ENCODE measurements at regions not wholly inside any gene's neighbourhood (a gene's known extent, or its start where the extent isn't known, plus 50 kb on each side); places are given as distances from the start of the nearest gene placed in this dataset.
A peak's percentile ranks its signal among the peaks of the same experiment; 100 is the strongest.

DNA sequence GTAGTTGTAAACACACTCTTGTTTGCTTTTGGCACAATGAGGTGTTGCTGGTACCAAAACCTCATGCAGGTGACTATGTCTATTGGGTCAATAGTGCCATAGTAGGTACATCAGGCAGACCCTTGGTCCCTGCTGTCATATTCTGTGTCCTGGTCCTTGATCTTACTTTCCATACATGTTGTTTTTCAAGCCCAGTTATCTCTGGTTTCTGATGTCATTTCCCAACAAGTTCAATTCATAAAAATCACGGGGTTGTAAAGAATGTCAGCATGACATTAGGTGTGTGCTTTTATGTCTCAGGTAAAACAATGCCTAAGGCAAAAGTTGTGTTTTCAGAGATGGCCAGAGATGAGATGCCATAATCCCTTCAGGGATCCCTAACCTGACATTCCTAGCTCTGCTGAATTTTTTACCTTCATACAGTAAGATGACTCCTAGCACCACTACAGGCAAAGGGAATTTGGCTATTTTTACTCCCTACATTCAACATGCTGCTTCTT is 390.3 kb upstream of the PKN2 start:
- H3K27ac ChIP-seq = no peak overlapping the region
- TF ChIP-seq, protein P1, sequence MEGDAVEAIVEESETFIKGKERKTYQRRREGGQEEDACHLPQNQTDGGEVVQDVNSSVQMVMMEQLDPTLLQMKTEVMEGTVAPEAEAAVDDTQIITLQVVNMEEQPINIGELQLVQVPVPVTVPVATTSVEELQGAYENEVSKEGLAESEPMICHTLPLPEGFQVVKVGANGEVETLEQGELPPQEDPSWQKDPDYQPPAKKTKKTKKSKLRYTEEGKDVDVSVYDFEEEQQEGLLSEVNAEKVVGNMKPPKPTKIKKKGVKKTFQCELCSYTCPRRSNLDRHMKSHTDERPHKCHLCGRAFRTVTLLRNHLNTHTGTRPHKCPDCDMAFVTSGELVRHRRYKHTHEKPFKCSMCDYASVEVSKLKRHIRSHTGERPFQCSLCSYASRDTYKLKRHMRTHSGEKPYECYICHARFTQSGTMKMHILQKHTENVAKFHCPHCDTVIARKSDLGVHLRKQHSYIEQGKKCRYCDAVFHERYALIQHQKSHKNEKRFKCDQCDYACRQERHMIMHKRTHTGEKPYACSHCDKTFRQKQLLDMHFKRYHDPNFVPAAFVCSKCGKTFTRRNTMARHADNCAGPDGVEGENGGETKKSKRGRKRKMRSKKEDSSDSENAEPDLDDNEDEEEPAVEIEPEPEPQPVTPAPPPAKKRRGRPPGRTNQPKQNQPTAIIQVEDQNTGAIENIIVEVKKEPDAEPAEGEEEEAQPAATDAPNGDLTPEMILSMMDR (IDR thresholded peaks at IDR 0.05) = no peak
- TF ChIP-seq ZFX (IDR thresholded peaks at IDR 0.05; ENCODE audit: borderline replicate concordance) = no peak

- H3K27ac ChIP-seq = no peak overlapping the region
- TF ChIP-seq ZFX (IDR thresholded peaks at IDR 0.05; ENCODE audit: borderline replicate concordance) = no peak
- TF ChIP-seq, protein P1 (IDR thresholded peaks at IDR 0.05) = no peak
These were observed 387.8 kb upstream of the PKN2 start for GRCh38 chr1:88296227-88296626.

- TF ChIP-seq, protein P1 (IDR thresholded peaks at IDR 0.05) = no peak
- H3K27ac ChIP-seq = no peak overlapping the region
These were observed 387.4 kb upstream of the PKN2 start for GRCh38 chr1:88296642-88297041.

GRCh38 chr1:88298506-88298905 is 385.6 kb upstream of the PKN2 start:
- TF ChIP-seq ZFX (IDR thresholded peaks at IDR 0.05; ENCODE audit: borderline replicate concordance) = no peak
- TF ChIP-seq, protein P1 (IDR thresholded peaks at IDR 0.05) = no peak
- H3K27ac ChIP-seq = no peak overlapping the region

GRCh38 chr1:88300752-88301263 is 383.3 kb upstream of the PKN2 start:
- TF ChIP-seq, protein P1 (IDR thresholded peaks at IDR 0.05) = no peak
- no peak for TF ChIP-seq ZFX (IDR thresholded peaks at IDR 0.05; ENCODE audit: borderline replicate concordance)
- H3K27ac ChIP-seq = no peak overlapping the region

DNA sequence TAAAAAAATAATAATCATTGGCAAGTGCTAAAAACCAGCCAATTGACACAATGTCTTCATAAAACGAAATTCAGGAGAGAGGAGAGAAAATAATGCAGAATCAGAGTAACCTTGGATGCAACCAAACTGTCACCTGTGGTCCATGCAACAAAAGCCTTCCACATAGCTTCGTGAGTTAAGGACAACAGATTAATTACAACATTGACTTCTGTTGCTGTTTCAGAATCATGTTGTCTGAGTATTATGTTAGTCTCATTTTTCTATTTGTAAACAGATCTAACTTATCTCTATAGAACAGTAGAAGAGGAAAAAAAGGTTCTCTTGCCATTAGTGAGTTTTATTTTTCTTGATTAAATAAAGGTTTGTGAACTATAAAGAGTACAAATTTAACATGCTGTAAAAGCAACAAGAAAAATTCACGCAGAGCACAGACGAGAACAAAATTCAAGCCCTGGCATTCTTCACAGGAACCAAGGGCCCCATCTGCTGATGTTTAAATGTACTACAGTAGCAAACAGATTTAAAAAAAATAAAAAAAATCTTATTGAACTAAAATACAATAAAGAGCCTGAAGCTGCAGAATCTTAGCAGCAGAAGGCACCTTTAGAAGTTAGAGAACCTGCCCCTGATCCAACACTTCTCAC is 381.1 kb upstream of the PKN2 start:
- no peak overlapping the region for H3K27ac ChIP-seq
- TF ChIP-seq, protein P1 (IDR thresholded peaks at IDR 0.05) = peak; percentile 67
- TF ChIP-seq ZFX (IDR thresholded peaks at IDR 0.05; ENCODE audit: borderline replicate concordance) = no peak

DNA sequence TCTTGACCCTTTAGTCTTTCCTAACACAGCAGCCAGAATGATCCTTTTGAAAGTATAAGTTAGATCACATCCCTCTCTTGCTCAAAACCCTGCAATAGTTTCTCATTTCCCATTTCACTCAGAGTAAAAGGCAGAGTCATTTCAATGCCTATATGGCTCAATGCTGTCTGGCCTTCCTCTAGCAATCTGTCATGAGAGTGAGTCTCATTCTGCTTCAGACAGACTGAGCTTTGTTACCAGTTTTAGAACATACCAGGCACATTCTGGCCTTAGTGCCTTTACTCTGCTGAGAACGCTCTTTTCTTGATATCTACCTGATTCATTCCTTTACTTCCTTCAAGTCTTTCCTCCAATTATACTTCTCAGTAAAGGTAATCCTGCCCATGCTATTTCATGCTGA is 372.8 kb upstream of the PKN2 start:
- H3K27ac ChIP-seq = no peak overlapping the region
- TF ChIP-seq ZFX (IDR thresholded peaks at IDR 0.05; ENCODE audit: borderline replicate concordance) = no peak
- TF ChIP-seq, protein P1 (IDR thresholded peaks at IDR 0.05) = no peak
